Left lung (tissue), 4 donors: ENCODE measurements at regions not wholly inside any gene's neighbourhood (a gene's known extent, or its start where the extent isn't known, plus 50 kb on each side); places are given as distances from the start of the nearest gene placed in this dataset.
A peak's percentile ranks its signal among the peaks of the same experiment; 100 is the strongest.
"Not testable (repeated sequence)": the region's sequence is repeated elsewhere in the genome, so short reads cannot be mapped to it uniquely, and the experiment has no call there.

Source experiments
- ATAC-seq: fragments of 200-7000 bp; cut with Tn5 transposase; one replicate; pipeline ENCODE4 v1.9.1; 2020; ENCODE audit warnings: moderate library complexity
- DNase-seq, 4 donors: peaks; one replicate each; pipeline ENCODE4 v3.0.0-alpha.2; 2013 to 2020
- H3K27ac ChIP-seq, 2 donors: fragments of 200-600 bp; sonication (generic) in 1 of 2; one replicate each; pipeline versions ENCODE4 v1.5.0 to v1.8.0; 2020 to 2021
- H3K27me3 ChIP-seq, 2 donors: fragments of 200-600 bp; sonication (generic) in 1 of 2; one replicate each; pipeline versions ENCODE4 v1.5.0 to v1.8.0; 2020 to 2021
- H3K36me3 ChIP-seq, 2 donors: fragments of 200-600 bp; sonication (generic) in 1 of 2; one replicate each; pipeline versions ENCODE4 v1.5.0 to v1.8.0; 2020 to 2021
- H3K4me1 ChIP-seq, 2 donors: fragments of 200-600 bp; one replicate each; pipeline ENCODE4 v1.8.0; 2021
- H3K4me3 ChIP-seq, 2 donors: fragments of 200-600 bp; sonication (generic) in 1 of 2; one replicate each; pipeline versions ENCODE4 v1.5.0 to v1.8.0; 2020 to 2021; ENCODE audit warnings: mild to moderate bottlenecking in 1 of 2
- H3K9me3 ChIP-seq, 2 donors: fragments of 200-600 bp; sonication (generic) in 1 of 2; one replicate each; pipeline versions ENCODE4 v1.5.0 to v1.8.0; 2020 to 2021
- intact Hi-C, 2 donors: fragments of 100-400 bp; cut with DNase I; formaldehyde crosslinking; loops; one replicate each; pipeline versions ENCODE4 v1.11.2 to v1.14.2; 2022
- TF ChIP-seq, protein P1 (sequence below), 2 donors: fragments of 200-600 bp; sonication (generic) in 1 of 2; IDR thresholded peaks; one replicate each; pipeline versions ENCODE4 v1.5.0 to v1.8.0; 2021; ENCODE audit warnings: antibody characterized with exemption in 2 of 2
- donor health status: DM: no; HTN: yes; CAD: no.
- donor health status: DM: no; HTN: no; CAD: no.

DNA sequence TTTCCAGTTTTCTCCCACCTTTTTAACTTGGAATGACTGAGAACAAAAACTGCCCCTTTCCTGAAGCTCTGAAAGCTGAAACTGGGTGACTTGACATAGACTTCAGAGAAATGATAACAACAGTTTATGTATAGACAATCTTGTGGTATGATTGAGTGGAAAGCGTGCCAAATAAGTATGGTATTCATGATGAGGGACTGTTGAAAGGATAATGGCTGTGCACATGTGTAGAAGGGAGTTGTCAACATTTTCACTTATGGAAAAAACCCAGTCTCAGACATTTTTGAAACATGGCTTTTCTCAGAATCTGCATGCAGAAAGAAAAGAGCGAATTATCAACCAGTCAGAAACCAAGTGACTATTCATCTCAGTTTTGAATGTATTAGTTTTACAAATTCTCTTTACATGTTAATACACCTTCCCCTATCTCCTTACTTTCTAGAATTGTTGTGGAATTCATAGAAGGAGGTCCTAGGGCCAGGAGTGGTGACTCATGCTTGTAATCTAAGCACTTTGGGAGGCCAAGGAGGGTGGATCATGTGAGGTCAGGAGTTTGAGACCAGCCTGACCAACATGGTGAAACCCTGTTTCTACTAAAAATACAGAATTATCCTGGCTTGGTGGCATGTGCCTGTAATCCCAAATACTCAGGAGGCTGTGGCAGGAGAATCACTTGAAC lies 261.2 kb downstream of the S1PR1 start:
- H3K27ac ChIP-seq: no peak overlapping the region
- ATAC-seq: no peak

DNA sequence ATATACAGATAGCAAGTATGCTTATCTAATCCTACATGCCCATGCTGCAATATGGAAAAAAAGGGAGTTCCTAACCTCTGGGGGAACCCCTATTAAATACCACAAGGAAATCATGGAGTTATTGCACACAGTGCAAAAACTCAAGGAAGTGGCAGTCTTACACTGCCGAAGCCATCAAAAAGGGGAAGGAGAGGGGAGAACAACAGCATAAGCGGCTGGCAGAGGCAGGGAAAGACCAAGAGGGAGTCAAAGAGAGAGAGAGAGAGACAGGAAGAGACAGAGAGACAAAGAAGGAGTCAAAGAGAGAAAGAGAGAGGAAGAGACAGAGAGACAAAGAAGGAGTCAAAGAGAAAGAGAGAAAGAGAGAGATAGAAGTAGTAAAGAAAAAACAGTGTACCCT lies 267.3 kb downstream of the S1PR1 start:
- ATAC-seq, intact Hi-C loops, H3K36me3 ChIP-seq, DNase-seq, H3K4me1 ChIP-seq, H3K4me3 ChIP-seq, H3K27ac ChIP-seq, H3K9me3 ChIP-seq, H3K27me3 ChIP-seq: not testable (repeated sequence)

More for the DNA sequence above, 261.2 kb downstream of the S1PR1 start:
- TF ChIP-seq, protein P1, sequence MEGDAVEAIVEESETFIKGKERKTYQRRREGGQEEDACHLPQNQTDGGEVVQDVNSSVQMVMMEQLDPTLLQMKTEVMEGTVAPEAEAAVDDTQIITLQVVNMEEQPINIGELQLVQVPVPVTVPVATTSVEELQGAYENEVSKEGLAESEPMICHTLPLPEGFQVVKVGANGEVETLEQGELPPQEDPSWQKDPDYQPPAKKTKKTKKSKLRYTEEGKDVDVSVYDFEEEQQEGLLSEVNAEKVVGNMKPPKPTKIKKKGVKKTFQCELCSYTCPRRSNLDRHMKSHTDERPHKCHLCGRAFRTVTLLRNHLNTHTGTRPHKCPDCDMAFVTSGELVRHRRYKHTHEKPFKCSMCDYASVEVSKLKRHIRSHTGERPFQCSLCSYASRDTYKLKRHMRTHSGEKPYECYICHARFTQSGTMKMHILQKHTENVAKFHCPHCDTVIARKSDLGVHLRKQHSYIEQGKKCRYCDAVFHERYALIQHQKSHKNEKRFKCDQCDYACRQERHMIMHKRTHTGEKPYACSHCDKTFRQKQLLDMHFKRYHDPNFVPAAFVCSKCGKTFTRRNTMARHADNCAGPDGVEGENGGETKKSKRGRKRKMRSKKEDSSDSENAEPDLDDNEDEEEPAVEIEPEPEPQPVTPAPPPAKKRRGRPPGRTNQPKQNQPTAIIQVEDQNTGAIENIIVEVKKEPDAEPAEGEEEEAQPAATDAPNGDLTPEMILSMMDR (IDR thresholded peaks at IDR 0.05): no peak
- no peaks in the 10 kb centered on the region for H3K4me1 ChIP-seq
- H3K9me3 ChIP-seq: no peaks in the 10 kb centered on the region
- no peak overlapping the region for H3K4me3 ChIP-seq
- intact Hi-C loops: no loop called here
- DNase-seq: no peak
- H3K36me3 ChIP-seq: no peaks in the 10 kb centered on the region
- H3K27me3 ChIP-seq: no peaks in the 10 kb centered on the region

DNA sequence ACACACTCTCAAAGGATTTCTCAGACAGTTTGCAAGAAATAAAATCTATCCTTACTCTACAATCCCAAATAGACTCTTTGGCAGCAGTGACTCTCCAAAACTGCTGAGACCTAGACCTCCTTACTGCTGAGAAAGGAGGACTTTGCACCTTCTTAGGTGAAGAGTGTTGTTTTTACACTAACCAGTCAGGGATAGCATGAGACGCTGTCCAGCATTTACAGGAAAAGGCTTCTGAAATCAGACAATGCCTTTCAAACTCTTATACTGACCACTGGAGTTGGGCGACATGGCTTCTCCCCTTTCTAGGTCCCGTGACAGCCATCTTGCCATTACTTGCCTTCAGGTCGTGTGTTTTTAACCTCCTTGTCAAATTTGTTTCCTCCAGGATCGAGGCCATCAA lies 268.4 kb downstream of the S1PR1 start:
- H3K9me3 ChIP-seq, intact Hi-C loops, H3K36me3 ChIP-seq, DNase-seq, H3K4me1 ChIP-seq, H3K4me3 ChIP-seq, H3K27me3 ChIP-seq, ATAC-seq, H3K27ac ChIP-seq: not testable (repeated sequence)

DNA sequence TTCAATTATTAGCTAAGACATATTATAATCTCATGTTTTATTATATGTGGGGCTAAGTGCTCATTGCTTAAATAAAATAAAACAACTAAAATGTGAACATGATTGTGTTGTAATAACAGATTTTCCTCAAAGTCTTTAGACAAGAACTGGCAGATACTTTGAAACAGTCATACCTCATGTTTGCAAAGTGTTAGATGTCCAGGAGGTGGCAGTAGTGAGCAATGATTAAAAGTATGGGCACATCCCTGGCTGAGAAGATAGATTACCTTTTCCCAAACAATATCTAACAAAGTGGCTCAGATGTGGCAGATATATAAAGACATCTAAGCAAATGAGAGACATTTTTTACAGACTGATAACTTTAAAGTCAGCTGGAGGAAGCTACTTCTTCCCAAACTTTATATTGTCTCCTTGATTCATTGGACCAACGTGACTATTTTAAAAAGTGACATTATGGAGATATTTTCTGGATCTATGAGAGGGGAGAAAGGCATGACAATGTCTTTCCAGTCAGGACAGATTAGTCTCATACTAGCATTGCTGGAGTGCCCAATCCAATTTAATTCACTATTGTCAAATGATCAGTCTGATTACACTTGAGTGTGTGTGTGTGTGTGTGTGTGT lies 269.8 kb downstream of the S1PR1 start:
- H3K36me3 ChIP-seq: no peaks in the 10 kb centered on the region
- no peak overlapping the region for H3K27ac ChIP-seq
- no peaks in the 10 kb centered on the region for H3K27me3 ChIP-seq
- DNase-seq (peak in 1 of 4 donors; percentile 32), ATAC-seq (peak; percentile 77)
- H3K4me3 ChIP-seq: no peak overlapping the region
- no peaks in the 10 kb centered on the region for H3K9me3 ChIP-seq
- intact Hi-C loops: no loop called here
- TF ChIP-seq, protein P1 (IDR thresholded peaks at IDR 0.05): peak; percentile 60 to 61
- no peaks in the 10 kb centered on the region for H3K4me1 ChIP-seq

DNA sequence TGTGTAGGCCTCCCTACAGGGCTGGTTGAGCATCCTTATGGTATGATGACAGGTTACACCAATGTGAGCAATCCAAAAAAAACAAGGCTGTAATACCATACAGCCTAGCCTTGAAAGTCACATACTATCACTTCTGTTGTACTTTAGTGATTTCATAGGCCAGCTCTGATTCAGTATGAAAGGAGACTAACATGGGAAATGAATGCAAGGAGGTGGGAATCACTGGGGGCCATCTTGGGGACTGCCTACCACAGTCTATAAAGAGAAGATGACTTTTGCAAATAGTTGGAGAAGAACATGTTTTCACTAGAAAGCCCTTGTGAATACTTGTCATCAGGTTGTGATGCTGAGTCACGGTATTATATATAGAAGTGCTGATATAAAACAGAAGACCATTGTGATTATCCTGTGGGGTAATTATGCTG lies 270.7 kb downstream of the S1PR1 start:
- DNase-seq: no peak
- TF ChIP-seq, protein P1 (IDR thresholded peaks at IDR 0.05): no peak
- intact Hi-C loops: no loop called here

DNA sequence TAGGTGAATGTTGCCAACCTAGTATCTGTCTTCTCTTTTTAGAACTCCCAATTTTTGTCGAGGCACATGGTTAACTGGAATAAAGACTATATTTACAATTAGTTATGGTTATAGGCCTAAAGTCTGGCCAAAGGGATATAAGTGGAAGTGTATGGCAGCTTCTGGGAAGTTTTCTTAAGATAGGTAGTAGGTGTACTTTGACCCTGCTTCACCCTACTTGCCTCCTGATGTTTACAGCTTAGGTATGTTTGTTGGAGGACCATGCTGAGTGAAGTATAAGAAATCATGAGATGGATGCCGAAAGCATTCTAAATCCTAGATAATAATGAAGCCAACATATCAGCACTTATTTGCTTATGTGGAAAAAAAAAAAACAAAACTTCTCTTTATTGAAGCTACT lies 272.1 kb downstream of the S1PR1 start:
- Histone ChIP-seq H3K27ac (no peak overlapping the region), H3K27me3 (no peaks in the 10 kb centered on the region), H3K9me3 (no peaks in the 10 kb centered on the region), H3K36me3 (no peaks in the 10 kb centered on the region), H3K4me3 (no peak overlapping the region), H3K4me1 (no peaks in the 10 kb centered on the region)
- intact Hi-C loops: no loop called here
- TF ChIP-seq, protein P1 (IDR thresholded peaks at IDR 0.05): no peak
- ATAC-seq: no peak
- no peak for DNase-seq

More for the DNA sequence above, 270.7 kb downstream of the S1PR1 start:
- Histone ChIP-seq H3K4me1 (no peaks in the 10 kb centered on the region), H3K27ac (no peak overlapping the region), H3K36me3 (no peaks in the 10 kb centered on the region), H3K9me3 (no peaks in the 10 kb centered on the region), H3K4me3 (no peak overlapping the region), H3K27me3 (no peaks in the 10 kb centered on the region)
- ATAC-seq: no peak
